OCI-LY3 (cell line): ENCODE measurements at regions not wholly inside any gene's neighbourhood (a gene's known extent, or its start where the extent isn't known, plus 50 kb on each side); places are given as distances from the start of the nearest gene placed in this dataset.

Experiments
- CTCF ChIP-seq: fragments of 200-600, 300-600 bp; sonication (generic); IDR thresholded peaks from 2 replicates; pipeline ENCODE4 v1.5.1; 2014; ENCODE audit warnings: antibody characterized with exemption, low read length, low read depth
- EZH2phosphoT487 ChIP-seq: fragments of 200-600 bp; shearing (Covaris generic); IDR thresholded peaks from 2 replicates; pipeline ENCODE4 v1.6.1; 2018; ENCODE audit warnings: antibody characterized with exemption, mixed run types, low read depth

GRCh38 chr16:62907562-62907961 is 871.3 kb upstream of the CDH8 start:
- no peak for TF ChIP-seq CTCF
- no peak for TF ChIP-seq EZH2phosphoT487
